KMS-11 (cell line): ENCODE measurements at regions not wholly inside any gene's neighbourhood (a gene's known extent, or its start where the extent isn't known, plus 50 kb on each side); places are given as distances from the start of the nearest gene placed in this dataset.

Experiments
- H2AFZ ChIP-seq: fragments of 200-600 bp; sonication (generic); 2 replicates; pipeline ENCODE4 v1.6.1; 2016; ENCODE audit warnings: antibody characterized with exemption, mixed run types, low read depth
- H3K27ac ChIP-seq: fragments of 200-600 bp; sonication (generic); 2 replicates; pipeline ENCODE4 v1.6.1; 2016; ENCODE audit warnings: mild to moderate bottlenecking, mixed run types
- H3K27me3 ChIP-seq: fragments of 200-600 bp; sonication (generic); 2 replicates; pipeline ENCODE4 v1.6.1; 2017; ENCODE audit warnings: mild to moderate bottlenecking, low read depth, mixed run types, moderate library complexity; ENCODE audit not compliant: insufficient read depth
- H3K36me3 ChIP-seq: fragments of 200-600 bp; sonication (generic); 2 replicates; pipeline ENCODE4 v1.6.1; 2017; ENCODE audit warnings: mild to moderate bottlenecking, mixed run types; ENCODE audit not compliant: insufficient read depth
- H3K4me1 ChIP-seq: fragments of 200-600 bp; sonication (generic); 2 replicates; pipeline ENCODE4 v1.6.1; 2016; ENCODE audit warnings: mild to moderate bottlenecking, low read depth, mixed run types; ENCODE audit not compliant: poor library complexity, severe bottlenecking
- H3K4me2 ChIP-seq: fragments of 200-600 bp; sonication (generic); 2 replicates; pipeline ENCODE4 v1.7.0; 2016; ENCODE audit warnings: mild to moderate bottlenecking, mixed run types
- H3K4me3 ChIP-seq: fragments of 200-600 bp; sonication (generic); IDR thresholded peaks from 2 replicates; pipeline ENCODE4 v1.6.1; 2017; ENCODE audit warnings: low read depth, low read length, mixed read lengths; ENCODE audit not compliant: insufficient read depth
- H3K79me2 ChIP-seq: fragments of 200-600 bp; sonication (generic); 2 replicates; pipeline ENCODE4 v1.6.1; 2016; ENCODE audit warnings: low read depth, mixed run types; ENCODE audit not compliant: insufficient read depth
- H3K9ac ChIP-seq: fragments of 200-600 bp; sonication (generic); 2 replicates; pipeline ENCODE4 v1.6.1; 2016; ENCODE audit warnings: mild to moderate bottlenecking, mixed run types
- H4K20me1 ChIP-seq: fragments of 200-600 bp; sonication (generic); 2 replicates; pipeline ENCODE4 v1.6.1; 2016; ENCODE audit warnings: mild to moderate bottlenecking, mixed run types; ENCODE audit not compliant: insufficient read depth
- TF ChIP-seq, protein P1 (sequence below): fragments of 200-600 bp; sonication (generic); conservative IDR thresholded peaks from 2 replicates; pipeline ENCODE4 v1.6.1; 2017; ENCODE audit warnings: low read depth, mild to moderate bottlenecking, antibody characterized with exemption, low read length, moderate library complexity, mixed read lengths

DNA sequence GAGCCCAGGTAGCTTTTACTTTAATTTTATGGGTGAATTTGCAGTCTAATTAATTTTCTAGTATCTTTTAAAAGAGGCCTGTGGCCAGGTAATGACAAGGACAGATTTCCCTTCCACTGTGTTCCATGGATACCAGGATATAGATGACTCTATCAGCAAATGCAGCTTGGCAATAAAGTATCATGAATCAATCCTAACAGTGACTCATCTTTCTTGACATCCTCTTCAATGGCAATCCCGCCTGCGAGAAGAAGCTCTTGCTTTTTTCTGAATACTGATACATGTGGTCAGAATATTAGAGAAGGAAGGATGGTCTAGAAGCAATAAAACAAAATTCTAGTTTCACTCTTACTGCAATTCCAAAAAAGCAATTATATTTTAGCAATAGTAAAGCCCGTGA, 267.8 kb downstream of the DTHD1 start:
- Histone ChIP-seq H2AFZ (no peak overlapping the region), H3K36me3 (no peaks in the 10 kb centered on the region), H3K9ac (no peak overlapping the region), H3K4me1 (no peaks in the 10 kb centered on the region), H3K4me3 (no peak overlapping the region), H3K27ac (no peak overlapping the region), H3K79me2 (no peaks in the 10 kb centered on the region), H3K27me3 (no peaks in the 10 kb centered on the region), H4K20me1 (no peaks in the 10 kb centered on the region), H3K4me2 (no peak overlapping the region)
- TF ChIP-seq, protein P1, sequence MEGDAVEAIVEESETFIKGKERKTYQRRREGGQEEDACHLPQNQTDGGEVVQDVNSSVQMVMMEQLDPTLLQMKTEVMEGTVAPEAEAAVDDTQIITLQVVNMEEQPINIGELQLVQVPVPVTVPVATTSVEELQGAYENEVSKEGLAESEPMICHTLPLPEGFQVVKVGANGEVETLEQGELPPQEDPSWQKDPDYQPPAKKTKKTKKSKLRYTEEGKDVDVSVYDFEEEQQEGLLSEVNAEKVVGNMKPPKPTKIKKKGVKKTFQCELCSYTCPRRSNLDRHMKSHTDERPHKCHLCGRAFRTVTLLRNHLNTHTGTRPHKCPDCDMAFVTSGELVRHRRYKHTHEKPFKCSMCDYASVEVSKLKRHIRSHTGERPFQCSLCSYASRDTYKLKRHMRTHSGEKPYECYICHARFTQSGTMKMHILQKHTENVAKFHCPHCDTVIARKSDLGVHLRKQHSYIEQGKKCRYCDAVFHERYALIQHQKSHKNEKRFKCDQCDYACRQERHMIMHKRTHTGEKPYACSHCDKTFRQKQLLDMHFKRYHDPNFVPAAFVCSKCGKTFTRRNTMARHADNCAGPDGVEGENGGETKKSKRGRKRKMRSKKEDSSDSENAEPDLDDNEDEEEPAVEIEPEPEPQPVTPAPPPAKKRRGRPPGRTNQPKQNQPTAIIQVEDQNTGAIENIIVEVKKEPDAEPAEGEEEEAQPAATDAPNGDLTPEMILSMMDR, result no peak

DNA sequence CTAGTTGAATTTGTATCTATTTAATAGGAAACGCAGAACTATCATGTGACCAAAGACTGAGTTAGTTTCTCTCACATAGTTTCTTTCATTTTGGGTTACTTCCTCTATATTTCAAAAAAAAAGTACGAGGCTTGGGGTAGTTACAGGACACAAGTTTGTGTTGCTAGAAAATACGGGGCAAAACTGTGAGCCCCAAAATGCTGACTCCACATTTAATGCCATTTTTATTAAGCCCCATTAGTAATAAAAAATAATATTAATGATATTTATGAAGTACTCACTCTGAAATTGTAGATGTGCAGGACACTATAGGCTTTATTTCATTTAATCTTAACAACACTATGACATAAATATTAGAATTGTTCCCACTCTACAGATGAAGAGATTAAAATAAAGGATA, 268.6 kb downstream of the DTHD1 start:
- no peak overlapping the region for H3K9ac ChIP-seq

DNA sequence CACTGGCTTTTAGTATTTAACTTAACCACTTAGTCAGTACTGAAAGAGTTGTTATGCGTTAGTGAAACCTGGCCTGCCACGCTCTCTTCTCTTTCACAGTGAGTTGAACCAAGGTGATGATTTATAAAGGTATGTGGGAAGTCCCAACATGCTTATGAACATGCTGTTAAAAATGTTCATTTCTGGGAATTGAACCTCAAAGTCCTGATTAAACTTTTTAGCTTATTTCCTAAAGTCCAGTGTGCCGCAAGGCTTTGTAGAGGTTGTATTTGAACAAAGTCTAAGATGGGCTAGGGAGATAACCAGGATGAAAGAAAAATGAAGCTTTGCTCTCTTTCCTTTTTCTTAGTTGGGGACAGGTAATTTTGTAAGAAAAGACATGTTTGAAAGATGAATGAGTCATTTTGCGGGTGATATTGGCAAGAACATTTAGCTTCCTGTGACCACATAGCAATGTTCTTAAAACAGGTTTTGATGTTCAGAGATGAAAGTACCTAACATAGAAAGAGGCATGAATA, 270.3 kb downstream of the DTHD1 start:
- H3K4me3 ChIP-seq, result no peak overlapping the region
- H3K27ac ChIP-seq, result no peak overlapping the region
- no peaks in the 10 kb centered on the region for H3K36me3 ChIP-seq
- no peaks in the 10 kb centered on the region for H3K79me2 ChIP-seq
- H2AFZ ChIP-seq, result no peak overlapping the region
- no peaks in the 10 kb centered on the region for H3K27me3 ChIP-seq
- no peaks in the 10 kb centered on the region for H4K20me1 ChIP-seq
- H3K4me2 ChIP-seq, result no peak overlapping the region
- TF ChIP-seq, protein P1, result no peak
- no peaks in the 10 kb centered on the region for H3K4me1 ChIP-seq
- H3K9ac ChIP-seq, result no peak overlapping the region

More for the DNA sequence above, 268.6 kb downstream of the DTHD1 start:
- TF ChIP-seq, protein P1, result no peak
- no peaks in the 10 kb centered on the region for H4K20me1 ChIP-seq
- H3K27me3 ChIP-seq, result no peaks in the 10 kb centered on the region
- no peak overlapping the region for H3K4me2 ChIP-seq
- H3K4me1 ChIP-seq, result no peaks in the 10 kb centered on the region
- H3K27ac ChIP-seq, result no peak overlapping the region
- H3K4me3 ChIP-seq, result no peak overlapping the region
- H3K79me2 ChIP-seq, result no peaks in the 10 kb centered on the region
- H2AFZ ChIP-seq, result no peak overlapping the region
- H3K36me3 ChIP-seq, result no peaks in the 10 kb centered on the region

DNA sequence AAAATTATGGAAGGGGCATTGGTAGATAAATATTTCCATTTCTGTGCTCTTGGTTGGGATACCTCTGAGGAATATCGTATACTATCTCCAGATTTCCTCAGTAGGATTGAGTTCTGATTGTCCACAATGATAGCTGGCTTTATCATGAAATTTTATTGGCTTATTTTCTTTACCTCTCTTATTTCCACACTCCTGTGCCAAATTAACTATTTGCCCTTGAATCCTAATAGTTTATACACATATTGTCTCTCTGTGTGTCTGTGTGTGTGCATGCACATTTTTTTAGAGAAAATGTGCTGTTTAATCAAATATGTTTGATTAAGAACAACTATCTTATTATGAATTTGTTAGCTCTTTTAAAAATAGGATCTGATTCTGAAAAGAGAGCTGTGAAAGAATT, 271.6 kb downstream of the DTHD1 start:
- no peaks in the 10 kb centered on the region for H4K20me1 ChIP-seq
- no peak overlapping the region for H3K9ac ChIP-seq
- no peak overlapping the region for H3K4me3 ChIP-seq
- H3K79me2 ChIP-seq, result no peaks in the 10 kb centered on the region
- no peaks in the 10 kb centered on the region for H3K27me3 ChIP-seq
- H2AFZ ChIP-seq, result no peak overlapping the region
- TF ChIP-seq, protein P1, result no peak
- no peaks in the 10 kb centered on the region for H3K4me1 ChIP-seq
- no peak overlapping the region for H3K27ac ChIP-seq
- H3K4me2 ChIP-seq, result no peak overlapping the region
- H3K36me3 ChIP-seq, result no peaks in the 10 kb centered on the region

DNA sequence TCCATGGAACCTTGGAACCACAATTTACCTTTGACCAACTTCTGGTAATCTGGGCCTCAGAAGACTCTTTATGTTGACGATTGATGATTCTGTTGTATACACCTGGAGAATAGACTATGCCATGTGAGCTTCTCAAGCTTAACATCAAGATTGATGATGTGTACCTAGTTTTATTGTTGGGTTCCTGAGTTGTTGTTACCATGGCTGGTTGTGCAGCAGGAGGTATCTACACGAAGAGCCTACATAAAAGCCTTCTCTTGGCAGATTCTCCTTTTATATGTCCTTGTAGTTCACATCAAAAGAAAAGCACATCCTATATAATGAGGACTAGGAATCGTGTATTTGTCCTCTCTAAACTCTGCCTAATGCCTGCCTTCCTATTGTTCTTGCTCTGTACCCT, 272.0 kb downstream of the DTHD1 start:
- Histone ChIP-seq H2AFZ (no peak overlapping the region), H3K27me3 (no peaks in the 10 kb centered on the region), H3K79me2 (no peaks in the 10 kb centered on the region), H3K4me3 (no peak overlapping the region), H3K36me3 (no peaks in the 10 kb centered on the region), H3K4me1 (no peaks in the 10 kb centered on the region), H3K4me2 (no peak overlapping the region), H3K9ac (no peak overlapping the region), H3K27ac (no peak overlapping the region), H4K20me1 (no peaks in the 10 kb centered on the region)
- TF ChIP-seq, protein P1, result no peak
